ENCODE measurements at regions not wholly inside any gene's neighbourhood (a gene's known extent, or its start where the extent isn't known, plus 50 kb on each side); places are given as distances from the start of the nearest gene placed in this dataset.
A peak's percentile ranks its signal among the peaks of the same experiment; 100 is the strongest.

- Histone ChIP-seq H3K9ac (ENCODE audit: low read length) (no peak overlapping the region), H4K20me1 (ENCODE audit: insufficient read depth) (no peaks in the 10 kb centered on the region), H3K4me3 (replicated peaks in 1 of 2; ENCODE audit: low read depth in 1 of 2, low read length in 2 of 2) (no peak overlapping the region), H2AFZ (ENCODE audit: low read depth, low read length, poor library complexity, severe bottlenecking) (no peak overlapping the region), H3K9me2 (ENCODE audit: insufficient read depth) (no peaks in the 10 kb centered on the region), H3K79me2 (ENCODE audit: insufficient read depth, low read length) (no peaks in the 10 kb centered on the region), H3K4me2 (ENCODE audit: low read length) (peak overlapping the region; percentile 18), H3K27ac (ENCODE audit: low read depth, low read length) (no peak overlapping the region), H3K36me3 (ENCODE audit: control insufficient read depth in 1 of 2, insufficient read depth in 2 of 2, low read length in 2 of 2) (no peaks in the 10 kb centered on the region), H3K27me3 (ENCODE audit: insufficient read depth, low read length) (no peaks in the 10 kb centered on the region), H3K9me3 (ENCODE audit: control insufficient read depth in 1 of 2, insufficient read depth in 1 of 2, low read depth in 1 of 2, low read length in 2 of 2) (no peaks in the 10 kb centered on the region), H3K4me1 (ENCODE audit: control insufficient read depth in 1 of 2, insufficient read depth in 2 of 2, low read length in 2 of 2) (peaks cover 23 to 32% of the 10 kb centered on the region in 2 experiments)
- TF ChIP-seq FOSL1 (IDR thresholded peaks at IDR 0.05; ENCODE audit: low read depth) = peak; percentile 35; the same call in 1 of the 2 replicates
- TF ChIP-seq CTCF (IDR thresholded peaks at IDR 0.05 in 2 of 3, conservative IDR thresholded peaks at IDR 0.05 in 1 of 3; ENCODE audit: borderline replicate concordance in 1 of 3, insufficient read depth in 1 of 3, low read depth in 2 of 3, low read length in 2 of 3) = no peak
- TF ChIP-seq CBX3 (IDR thresholded peaks at IDR 0.05; ENCODE audit: low read depth) = peak; percentile 55; the same call in 1 of the 2 replicates
- no peak for TF ChIP-seq RAD21 (IDR thresholded peaks at IDR 0.05; ENCODE audit: low read depth)
- intact Hi-C loops (cut with micrococcal nuclease) = no loop called here
- no peak for DNase-seq (ENCODE audit: low read depth, low spot score)
- BruUV-seq (replicated peaks) = no TSS peak
- RAD21 ChIA-PET (ENCODE audit: low non-redundant PET in 1 of 2, low total read pairs in 2 of 2, uncharacterized antibody in 2 of 2, unreplicated experiment in 2 of 2) = no interaction called here
- POLR2A ChIA-PET = interaction anchor here (1.0 to 2.1 kb wide), 2 partner anchors 29 to 39 kb away, joined by 3 to 6 read pairs; no protein-coding TSS in a partner anchor
- no peak for ATAC-seq
- CTCF ChIA-PET = no interaction called here
These were observed 53.6 kb downstream of the ARF6 start for GRCh38 chr14:49946320-49947141.

GRCh38 chr14:49947506-49947905, 54.6 kb downstream of the ARF6 start:
- BruUV-seq (replicated peaks) = no TSS peak
- no peaks in the 10 kb centered on the region for H4K20me1 ChIP-seq (ENCODE audit: insufficient read depth)
- H3K9ac ChIP-seq (ENCODE audit: low read length) = no peak overlapping the region
- ATAC-seq (no peak), DNase-seq (ENCODE audit: low read depth, low spot score) (no peak)
- peaks cover 24 to 42% of the 10 kb centered on the region in 2 experiments for H3K4me1 ChIP-seq (ENCODE audit: control insufficient read depth in 1 of 2, insufficient read depth in 2 of 2, low read length in 2 of 2)
- TF ChIP-seq ZNF274 (IDR thresholded peaks at IDR 0.05; ENCODE audit: low read depth, low read length) = no peak
- H3K4me3 ChIP-seq (replicated peaks in 1 of 2; ENCODE audit: low read depth in 1 of 2, low read length in 2 of 2) = no peak overlapping the region
- intact Hi-C loops (cut with micrococcal nuclease) = no loop called here
- RAD21 ChIA-PET (ENCODE audit: low non-redundant PET in 1 of 2, low total read pairs in 2 of 2, uncharacterized antibody in 2 of 2, unreplicated experiment in 2 of 2) = no interaction called here
- CTCF ChIA-PET = no interaction called here
- no peak overlapping the region for H3K4me2 ChIP-seq (ENCODE audit: low read length)
- no peaks in the 10 kb centered on the region for H3K79me2 ChIP-seq (ENCODE audit: insufficient read depth, low read length)
- no peaks in the 10 kb centered on the region for H3K9me3 ChIP-seq (ENCODE audit: control insufficient read depth in 1 of 2, insufficient read depth in 1 of 2, low read depth in 1 of 2, low read length in 2 of 2)
- no peak overlapping the region for H3K27ac ChIP-seq (ENCODE audit: low read depth, low read length)
- H3K9me2 ChIP-seq (ENCODE audit: insufficient read depth) = no peaks in the 10 kb centered on the region
- no peaks in the 10 kb centered on the region for H3K36me3 ChIP-seq (ENCODE audit: control insufficient read depth in 1 of 2, insufficient read depth in 2 of 2, low read length in 2 of 2)
- peak overlapping the region; percentile 24 for H2AFZ ChIP-seq (ENCODE audit: low read depth, low read length, poor library complexity, severe bottlenecking)
- POLR2A ChIA-PET = interaction anchor here (1.0 kb wide), 1 partner anchor 28 kb away, joined by 3 read pairs; no protein-coding TSS in a partner anchor
- no peaks in the 10 kb centered on the region for H3K27me3 ChIP-seq (ENCODE audit: insufficient read depth, low read length)
